ENCODE measurements at regions not wholly inside any gene's neighbourhood (a gene's known extent, or its start where the extent isn't known, plus 50 kb on each side); places are given as distances from the start of the nearest gene placed in this dataset.

GRCh38 chr15:35928847-35929246 is 382.9 kb upstream of the DPH6 start:
- no peaks in the 10 kb centered on the region for H3K27me3 ChIP-seq (ENCODE audit: control insufficient read depth, insufficient read depth, low read length)
- H3K27ac ChIP-seq (ENCODE audit: low read length): no peak overlapping the region
- H3K9me3 ChIP-seq (ENCODE audit: control insufficient read depth, insufficient read depth, low read depth, low read length): no peaks in the 10 kb centered on the region
- BruUV-seq (replicated peaks): no TSS peak
- no peaks in the 10 kb centered on the region for H3K4me1 ChIP-seq (ENCODE audit: control insufficient read depth, insufficient read depth, low read length)
- ATAC-seq (no peak), DNase-seq (ENCODE audit: low read depth, low spot score) (no peak)
- CTCF ChIA-PET: no interaction called here
- in situ Hi-C loops (cut with HindIII; ENCODE audit: low pct_unique_long_range_greater_than_20kb, low sequenced_read_pairs) (no loop called here), intact Hi-C loops (cut with micrococcal nuclease; ENCODE audit: unreplicated experiment) (no loop called here)
- no peaks in the 10 kb centered on the region for H3K36me3 ChIP-seq (ENCODE audit: control insufficient read depth, insufficient read depth, low read length)
- TF ChIP-seq TCF7L2 (IDR thresholded peaks at IDR 0.05; ENCODE audit: low read depth, low read length): no peak
- no peak for TF ChIP-seq REST (IDR thresholded peaks at IDR 0.05; ENCODE audit: insufficient read depth in 1 of 2, low read depth in 2 of 2, low read length in 1 of 2)
- no peak for TF ChIP-seq CTCF (IDR thresholded peaks at IDR 0.05)
- TF ChIP-seq SIN3A (IDR thresholded peaks at IDR 0.05; ENCODE audit: borderline replicate concordance, insufficient read depth, low read depth, low read length): no peak
- no peak for TF ChIP-seq POLR2AphosphoS5 (IDR thresholded peaks at IDR 0.05; ENCODE audit: low read depth, low read length)
- POLR2A ChIA-PET: no interaction called here
- no peak overlapping the region for H3K4me3 ChIP-seq (ENCODE audit: low read depth in 2 of 2, low read length in 2 of 2)

- intact Hi-C loops (cut with micrococcal nuclease; ENCODE audit: unreplicated experiment) (no loop called here), in situ Hi-C loops (cut with HindIII; ENCODE audit: low pct_unique_long_range_greater_than_20kb, low sequenced_read_pairs) (no loop called here)
- H3K9me3 ChIP-seq (ENCODE audit: control insufficient read depth, insufficient read depth, low read depth, low read length): no peaks in the 10 kb centered on the region
- no TSS peak for BruUV-seq (replicated peaks)
- no peaks in the 10 kb centered on the region for H3K4me1 ChIP-seq (ENCODE audit: control insufficient read depth, insufficient read depth, low read length)
- ChIA-PET CTCF (no interaction called here), POLR2A (no interaction called here)
- DNase-seq (ENCODE audit: low read depth, low spot score): no peak
- no peaks in the 10 kb centered on the region for H3K27me3 ChIP-seq (ENCODE audit: control insufficient read depth, insufficient read depth, low read length)
- TF ChIP-seq SIN3A (IDR thresholded peaks at IDR 0.05; ENCODE audit: borderline replicate concordance, insufficient read depth, low read depth, low read length): no peak
- no peak for TF ChIP-seq TCF7L2 (IDR thresholded peaks at IDR 0.05; ENCODE audit: low read depth, low read length)
- no peak for TF ChIP-seq CTCF (IDR thresholded peaks at IDR 0.05)
- TF ChIP-seq POLR2AphosphoS5 (IDR thresholded peaks at IDR 0.05; ENCODE audit: low read depth, low read length): no peak
- no peak for TF ChIP-seq REST (IDR thresholded peaks at IDR 0.05; ENCODE audit: insufficient read depth in 1 of 2, low read depth in 2 of 2, low read length in 1 of 2)
- H3K36me3 ChIP-seq (ENCODE audit: control insufficient read depth, insufficient read depth, low read length): no peaks in the 10 kb centered on the region
- no peak overlapping the region for H3K4me3 ChIP-seq (ENCODE audit: low read depth in 2 of 2, low read length in 2 of 2)
- H3K27ac ChIP-seq (ENCODE audit: low read length): no peak overlapping the region
- ATAC-seq: no peak
Observed at GRCh38 chr15:35929740-35930444, 383.9 kb upstream of the DPH6 start.

Data from Panc1 (cell line).